ENCODE measurements at regions not wholly inside any gene's neighbourhood (a gene's known extent, or its start where the extent isn't known, plus 50 kb on each side); places are given as distances from the start of the nearest gene placed in this dataset.
A peak's percentile ranks its signal among the peaks of the same experiment; 100 is the strongest.

DNA sequence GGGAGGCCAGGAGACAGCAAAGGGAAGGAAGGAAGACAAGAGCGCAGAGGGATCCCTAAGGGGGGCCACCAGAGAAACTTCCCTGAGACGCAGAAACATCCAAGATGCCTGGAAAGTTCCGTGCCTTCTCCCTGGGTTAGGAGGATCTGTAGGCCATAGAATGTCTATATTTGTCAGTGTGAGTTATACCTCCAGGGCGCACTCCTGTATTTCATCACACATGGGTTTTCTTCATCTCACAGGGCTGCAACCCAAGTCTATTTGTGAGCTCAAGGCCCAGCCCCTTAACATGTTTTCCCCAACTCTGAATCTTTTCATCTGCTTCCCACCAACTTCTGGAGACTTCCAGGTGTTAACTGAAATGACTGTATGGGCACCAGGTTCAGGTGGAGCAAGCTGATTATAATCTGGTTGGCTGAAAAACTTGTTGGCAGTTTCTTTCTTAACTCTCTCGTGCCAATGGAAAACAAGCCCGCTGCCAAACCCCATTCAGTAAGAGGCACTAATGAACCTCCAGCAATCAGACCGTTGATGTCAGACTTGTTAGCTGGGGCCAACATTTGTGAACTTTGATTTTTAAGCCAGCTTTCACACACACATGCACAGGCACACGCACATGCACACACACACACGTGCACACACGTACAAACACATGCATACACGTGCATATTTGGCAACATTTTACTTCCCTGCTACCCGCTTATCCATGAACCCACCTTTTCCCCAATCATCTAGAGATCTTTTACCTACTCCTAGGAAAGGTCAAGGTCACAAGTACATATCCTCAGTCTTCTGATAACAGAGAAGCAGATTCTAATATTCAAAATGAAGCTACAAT is 247.5 kb upstream of the GMDS start:
- no peak for TF ChIP-seq CTCF (IDR thresholded peaks at IDR 0.05; ENCODE audit: low read depth, low read length)
- in situ Hi-C loops (cut with HindIII; ENCODE audit: low sequenced_read_pairs): no loop called here
- no peak for DNase-seq (ENCODE audit: low read depth, low spot score)
- no peak overlapping the region for H3K4me3 ChIP-seq (ENCODE audit: low read depth, low read length)

DNA sequence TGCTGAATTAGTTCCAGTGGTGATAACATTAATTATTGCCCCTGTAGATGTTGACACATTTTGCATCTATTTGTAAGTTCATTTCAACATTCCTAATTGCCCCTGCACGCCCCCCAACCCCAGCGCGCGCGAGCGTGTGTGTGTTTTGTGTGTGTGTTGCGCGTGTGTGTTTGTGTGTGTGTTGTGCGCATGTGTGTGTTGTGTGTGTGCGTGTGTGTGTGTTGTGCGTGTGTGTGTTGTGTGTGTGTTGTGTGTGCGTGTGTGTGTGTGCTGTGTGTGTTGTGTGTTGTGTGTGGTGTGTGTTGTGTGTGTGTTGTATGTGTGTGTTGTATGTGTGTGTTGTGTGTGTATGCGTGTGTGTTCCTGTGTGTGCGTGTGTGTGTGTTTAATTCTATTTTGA is 245.7 kb upstream of the GMDS start:
- H3K4me3 ChIP-seq (ENCODE audit: low read depth, low read length): no peak overlapping the region
- no peak for TF ChIP-seq CTCF (IDR thresholded peaks at IDR 0.05; ENCODE audit: low read depth, low read length)
- no peak for DNase-seq (ENCODE audit: low read depth, low spot score)
- in situ Hi-C loops (cut with HindIII; ENCODE audit: low sequenced_read_pairs): no loop called here

DNA sequence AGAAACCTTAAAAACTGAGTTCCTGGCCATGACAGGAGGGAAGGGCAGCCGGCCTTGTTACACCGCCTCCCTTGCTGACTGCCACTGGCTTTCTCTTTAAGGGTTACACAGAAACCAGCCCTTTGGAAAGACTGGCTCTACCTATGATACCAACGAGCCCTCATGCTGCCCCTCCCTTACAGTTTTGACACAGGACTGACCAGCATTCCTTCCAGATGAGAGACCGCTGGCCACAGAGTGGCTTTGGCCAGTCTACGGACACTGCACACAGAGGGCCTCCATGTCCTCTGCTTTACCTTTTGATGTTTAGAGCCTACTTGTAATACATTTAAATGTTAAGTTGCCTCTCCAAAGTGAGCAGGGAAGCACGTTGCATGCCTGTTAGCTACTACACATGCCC is 243.2 kb upstream of the GMDS start:
- in situ Hi-C loops (cut with HindIII; ENCODE audit: low sequenced_read_pairs): no loop called here
- DNase-seq (ENCODE audit: low read depth, low spot score): no peak
- no peak overlapping the region for H3K4me3 ChIP-seq (ENCODE audit: low read depth, low read length)
- TF ChIP-seq CTCF (IDR thresholded peaks at IDR 0.05; ENCODE audit: low read depth, low read length): no peak

- DNase-seq (ENCODE audit: low read depth, low spot score): no peak
- no peak for TF ChIP-seq CTCF (IDR thresholded peaks at IDR 0.05; ENCODE audit: low read depth, low read length)
- no peak overlapping the region for H3K4me3 ChIP-seq (ENCODE audit: low read depth, low read length)
- in situ Hi-C loops (cut with HindIII; ENCODE audit: low sequenced_read_pairs): no loop called here
These were observed 239.7 kb upstream of the GMDS start for GRCh38 chr6:2485116-2485515.

- peak; percentile 13 for TF ChIP-seq CTCF (IDR thresholded peaks at IDR 0.05; ENCODE audit: low read depth, low read length)
- in situ Hi-C loops (cut with HindIII; ENCODE audit: low sequenced_read_pairs): no loop called here
- DNase-seq (ENCODE audit: low read depth, low spot score): no peak
- no peak overlapping the region for H3K4me3 ChIP-seq (ENCODE audit: low read depth, low read length)
These were observed 237.4 kb upstream of the GMDS start for GRCh38 chr6:2482773-2483172.

DNA sequence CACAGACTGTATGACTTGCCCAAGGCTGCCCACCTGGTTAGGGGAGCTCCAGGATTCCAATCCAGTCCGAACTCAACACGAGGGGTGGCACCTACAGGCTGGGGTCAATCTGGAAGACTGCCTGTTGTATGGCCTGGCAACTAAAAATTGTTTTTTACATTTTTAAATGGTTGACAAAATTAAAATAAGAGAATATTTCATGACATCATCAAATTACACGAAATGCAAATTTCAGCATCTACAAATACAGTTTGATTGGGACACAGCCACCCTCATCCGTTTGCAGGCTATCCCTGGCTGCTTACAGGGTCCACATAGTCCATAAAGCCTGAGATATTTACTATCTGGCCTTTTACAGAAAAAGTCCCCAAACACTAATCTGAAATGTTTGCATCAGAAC is 235.9 kb upstream of the GMDS start:
- in situ Hi-C loops (cut with HindIII; ENCODE audit: low sequenced_read_pairs): no loop called here
- no peak for TF ChIP-seq CTCF (IDR thresholded peaks at IDR 0.05; ENCODE audit: low read depth, low read length)
- DNase-seq (ENCODE audit: low read depth, low spot score): no peak
- H3K4me3 ChIP-seq (ENCODE audit: low read depth, low read length): no peak overlapping the region
